GM19438 (cell line): ENCODE measurements at regions not wholly inside any gene's neighbourhood (a gene's known extent, or its start where the extent isn't known, plus 50 kb on each side); places are given as distances from the start of the nearest gene placed in this dataset.

Source experiments
- ATAC-seq: cut with Tn5 transposase; IDR thresholded peaks from one replicate; pipeline ENCODE4 v1.9.1; 2021; ENCODE audit warnings: low read depth; ENCODE audit not compliant: unreplicated experiment

- ATAC-seq = no peak
Measured at GRCh38 chr3:182725372-182726251, 67.7 kb upstream of the ATP11B start.

- no peak for ATAC-seq
Measured at GRCh38 chr3:182726258-182727142, 66.8 kb upstream of the ATP11B start.

GRCh38 chr3:182728238-182728637 lies 65.1 kb upstream of the ATP11B start:
- ATAC-seq = no peak

- peak; percentile 73 for ATAC-seq
Measured at GRCh38 chr3:182729903-182730674, 63.2 kb upstream of the ATP11B start.

GRCh38 chr3:182730675-182731042 lies 62.6 kb upstream of the ATP11B start:
- peak; percentile 14 for ATAC-seq

GRCh38 chr3:182731764-182732163 lies 61.5 kb upstream of the ATP11B start:
- no peak for ATAC-seq

GRCh38 chr3:182732232-182733015 lies 60.9 kb upstream of the ATP11B start:
- no peak for ATAC-seq

- no peak for ATAC-seq
Measured at GRCh38 chr3:182735672-182736071, 57.6 kb upstream of the ATP11B start.

- no peak for ATAC-seq
Measured at GRCh38 chr3:182737825-182738224, 55.5 kb upstream of the ATP11B start.

- ATAC-seq = no peak
Measured at GRCh38 chr3:182738583-182739411, 54.5 kb upstream of the ATP11B start.

- ATAC-seq = no peak
Measured at GRCh38 chr3:182739619-182740018, 53.7 kb upstream of the ATP11B start.

GRCh38 chr3:182740710-182741109 lies 52.6 kb upstream of the ATP11B start:
- ATAC-seq = no peak

GRCh38 chr3:182741214-182741613 lies 52.1 kb upstream of the ATP11B start:
- ATAC-seq = no peak
